ENCODE measurements at regions not wholly inside any gene's neighbourhood (a gene's known extent, or its start where the extent isn't known, plus 50 kb on each side); places are given as distances from the start of the nearest gene placed in this dataset.

DNA sequence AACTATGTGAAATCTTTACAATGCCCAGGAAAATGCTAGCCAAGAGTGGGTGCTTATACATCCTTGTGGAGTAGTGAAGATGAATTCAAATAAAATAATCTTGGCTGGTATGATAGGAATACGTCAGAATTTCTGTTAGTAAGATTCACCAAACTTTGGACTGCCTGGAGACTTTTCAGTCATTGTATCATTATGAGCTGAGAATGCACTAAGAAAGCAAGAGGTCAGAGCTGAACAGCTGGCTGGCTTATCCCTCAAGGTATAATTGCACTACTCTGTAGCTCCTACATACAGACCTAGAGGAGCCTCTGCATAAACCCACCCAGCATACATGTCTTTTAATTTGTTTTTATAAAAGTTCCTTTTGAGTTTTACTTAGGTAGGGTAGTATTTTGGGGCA is 568.5 kb upstream of the RIOK2 start:
- no peak overlapping the region for H3K27ac ChIP-seq
- H3K36me3 ChIP-seq: no peaks in the 10 kb centered on the region
- H3K4me1 ChIP-seq: no peaks in the 10 kb centered on the region
- TF ChIP-seq, protein P1, sequence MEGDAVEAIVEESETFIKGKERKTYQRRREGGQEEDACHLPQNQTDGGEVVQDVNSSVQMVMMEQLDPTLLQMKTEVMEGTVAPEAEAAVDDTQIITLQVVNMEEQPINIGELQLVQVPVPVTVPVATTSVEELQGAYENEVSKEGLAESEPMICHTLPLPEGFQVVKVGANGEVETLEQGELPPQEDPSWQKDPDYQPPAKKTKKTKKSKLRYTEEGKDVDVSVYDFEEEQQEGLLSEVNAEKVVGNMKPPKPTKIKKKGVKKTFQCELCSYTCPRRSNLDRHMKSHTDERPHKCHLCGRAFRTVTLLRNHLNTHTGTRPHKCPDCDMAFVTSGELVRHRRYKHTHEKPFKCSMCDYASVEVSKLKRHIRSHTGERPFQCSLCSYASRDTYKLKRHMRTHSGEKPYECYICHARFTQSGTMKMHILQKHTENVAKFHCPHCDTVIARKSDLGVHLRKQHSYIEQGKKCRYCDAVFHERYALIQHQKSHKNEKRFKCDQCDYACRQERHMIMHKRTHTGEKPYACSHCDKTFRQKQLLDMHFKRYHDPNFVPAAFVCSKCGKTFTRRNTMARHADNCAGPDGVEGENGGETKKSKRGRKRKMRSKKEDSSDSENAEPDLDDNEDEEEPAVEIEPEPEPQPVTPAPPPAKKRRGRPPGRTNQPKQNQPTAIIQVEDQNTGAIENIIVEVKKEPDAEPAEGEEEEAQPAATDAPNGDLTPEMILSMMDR (IDR thresholded peaks at IDR 0.05): no peak
- DNase-seq (ENCODE audit: low spot score): no peak
- H3K27me3 ChIP-seq: no peaks in the 10 kb centered on the region
- H3K9me3 ChIP-seq: no peaks in the 10 kb centered on the region
- no peak overlapping the region for H3K4me3 ChIP-seq

DNA sequence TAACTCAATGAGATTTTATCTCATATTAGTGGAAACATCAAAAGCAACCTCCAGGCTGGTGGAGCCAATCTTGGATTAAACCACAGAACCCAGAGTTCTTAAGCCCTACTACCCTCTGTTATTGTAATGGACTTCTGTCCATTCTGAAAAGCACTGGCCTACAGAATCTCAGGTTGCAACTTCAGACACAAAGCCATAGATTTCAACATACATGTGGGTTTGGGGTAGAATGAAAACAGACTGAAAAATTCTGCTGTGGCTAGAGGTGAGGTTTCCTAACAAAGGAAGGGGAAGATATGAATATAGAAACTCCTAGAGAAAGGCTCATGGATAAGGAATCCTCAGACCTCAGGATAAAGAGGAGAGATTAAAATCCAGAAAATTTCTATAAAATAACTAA is 569.8 kb upstream of the RIOK2 start:
- DNase-seq (ENCODE audit: low spot score): no peak
- Histone ChIP-seq H3K9me3 (no peaks in the 10 kb centered on the region), H3K4me3 (no peak overlapping the region), H3K27ac (no peak overlapping the region), H3K36me3 (no peaks in the 10 kb centered on the region), H3K4me1 (no peaks in the 10 kb centered on the region), H3K27me3 (no peaks in the 10 kb centered on the region)
- TF ChIP-seq, protein P1 (IDR thresholded peaks at IDR 0.05): no peak

DNA sequence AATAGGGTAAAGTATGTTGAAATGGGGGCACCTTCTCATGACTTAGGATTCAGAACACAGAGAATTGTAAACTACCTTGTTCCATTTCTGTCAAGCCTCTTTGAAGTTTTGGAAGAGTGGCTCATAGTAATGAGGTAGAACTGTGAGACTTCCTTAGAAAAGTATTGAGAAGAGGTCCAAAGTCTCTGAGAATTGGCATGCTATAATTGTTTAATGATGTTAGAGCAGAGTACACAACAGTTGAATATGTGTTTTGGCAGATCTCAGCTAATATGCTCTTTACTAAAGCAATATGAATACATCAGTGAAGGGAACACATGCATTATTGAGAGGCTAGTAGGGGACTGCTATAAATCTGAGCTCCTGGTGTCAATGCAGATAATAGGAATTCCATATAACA is 579.4 kb upstream of the RIOK2 start:
- H3K36me3 ChIP-seq: no peaks in the 10 kb centered on the region
- TF ChIP-seq, protein P1 (IDR thresholded peaks at IDR 0.05): no peak
- no peak for DNase-seq (ENCODE audit: low spot score)
- H3K27ac ChIP-seq: no peak overlapping the region
- no peak overlapping the region for H3K4me3 ChIP-seq
- no peaks in the 10 kb centered on the region for H3K9me3 ChIP-seq
- no peaks in the 10 kb centered on the region for H3K4me1 ChIP-seq
- H3K27me3 ChIP-seq: no peaks in the 10 kb centered on the region

DNA sequence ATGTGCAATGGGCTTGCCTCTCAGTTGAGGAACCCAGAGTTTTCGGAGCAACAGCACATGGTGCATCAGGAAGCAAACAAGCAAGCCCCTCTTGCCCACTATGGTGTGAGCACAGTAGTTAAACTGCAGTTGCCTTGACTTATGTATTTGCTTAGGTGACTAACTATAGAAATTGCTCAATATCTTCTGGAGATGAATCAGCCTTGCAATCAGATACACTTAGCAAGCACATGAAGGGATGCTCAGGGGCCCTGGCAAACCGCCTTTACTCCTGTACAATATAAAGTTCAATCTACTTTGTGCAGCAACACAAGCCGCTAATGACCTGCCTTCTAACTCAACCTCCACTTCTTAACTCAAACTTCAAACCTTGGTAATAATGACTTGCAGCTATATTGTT is 581.7 kb upstream of the RIOK2 start:
- H3K4me3 ChIP-seq: no peak overlapping the region
- H3K27ac ChIP-seq: no peak overlapping the region
- no peaks in the 10 kb centered on the region for H3K36me3 ChIP-seq
- TF ChIP-seq, protein P1 (IDR thresholded peaks at IDR 0.05): no peak
- no peak for DNase-seq (ENCODE audit: low spot score)
- no peaks in the 10 kb centered on the region for H3K4me1 ChIP-seq
- no peaks in the 10 kb centered on the region for H3K27me3 ChIP-seq
- no peaks in the 10 kb centered on the region for H3K9me3 ChIP-seq

DNA sequence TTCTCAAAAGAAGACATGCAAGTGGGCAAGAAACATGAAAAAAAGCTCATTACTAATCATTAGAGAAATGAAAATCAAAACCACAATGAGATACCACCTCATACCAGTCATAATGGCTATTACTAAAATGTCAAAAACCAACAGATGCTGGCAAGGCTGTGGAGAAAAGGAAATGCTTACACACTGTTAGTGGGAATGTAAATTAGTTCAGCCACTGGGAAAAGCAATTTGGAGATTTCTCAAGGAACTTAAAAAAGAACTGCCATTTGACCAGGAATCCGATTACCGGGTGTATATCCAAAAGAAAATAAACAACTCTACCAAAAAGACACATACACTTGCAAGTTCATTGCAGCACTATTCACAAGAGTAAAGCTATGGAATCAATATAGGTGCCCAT is 595.4 kb upstream of the RIOK2 start:
- no peak overlapping the region for H3K27ac ChIP-seq
- H3K4me1 ChIP-seq: no peaks in the 10 kb centered on the region
- no peaks in the 10 kb centered on the region for H3K9me3 ChIP-seq
- DNase-seq (ENCODE audit: low spot score): no peak
- no peak overlapping the region for H3K4me3 ChIP-seq
- H3K36me3 ChIP-seq: no peaks in the 10 kb centered on the region
- TF ChIP-seq, protein P1 (IDR thresholded peaks at IDR 0.05): no peak
- no peaks in the 10 kb centered on the region for H3K27me3 ChIP-seq

DNA sequence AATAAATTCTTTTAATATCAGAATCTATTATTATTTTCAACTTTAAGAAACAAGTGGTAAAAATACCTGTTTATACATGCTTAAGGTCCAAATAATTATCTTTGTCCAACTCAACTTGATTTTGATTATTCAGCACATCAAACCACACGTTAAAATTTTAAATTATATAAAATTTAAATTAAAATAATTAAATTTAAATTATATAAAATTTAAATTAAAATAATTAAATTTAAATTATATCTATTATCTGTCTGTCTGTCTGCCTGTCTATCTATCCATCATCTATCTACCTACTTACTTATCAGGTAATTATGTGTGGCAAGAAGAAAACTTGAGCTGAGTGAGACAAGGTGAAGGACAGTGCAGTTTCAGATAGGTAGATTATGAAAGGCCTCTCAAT is 605.3 kb upstream of the RIOK2 start:
- Histone ChIP-seq H3K27me3 (no peaks in the 10 kb centered on the region), H3K36me3 (no peaks in the 10 kb centered on the region), H3K27ac (no peak overlapping the region), H3K4me3 (no peak overlapping the region), H3K4me1 (no peaks in the 10 kb centered on the region), H3K9me3 (no peaks in the 10 kb centered on the region)
- DNase-seq (ENCODE audit: low spot score): no peak
- TF ChIP-seq, protein P1 (IDR thresholded peaks at IDR 0.05): no peak
